DMS 273 (cell line): ENCODE measurements at regions not wholly inside any gene's neighbourhood (a gene's known extent, or its start where the extent isn't known, plus 50 kb on each side); places are given as distances from the start of the nearest gene placed in this dataset.
"Not testable (repeated sequence)": the region's sequence is repeated elsewhere in the genome, so short reads cannot be mapped to it uniquely, and the experiment has no call there.

Source experiments
- DNase-seq: peaks from one replicate; lab custom pipeline; 2025; ENCODE audit not compliant: unreplicated experiment; lab: John Stamatoyannopoulos, UW

GRCh38 chr13:38283346-38283745, 66.3 kb upstream of the UFM1 start:
- DNase-seq = no peak

GRCh38 chr13:38265132-38265497, 84.5 kb upstream of the UFM1 start:
- DNase-seq = no peak

- no peak for DNase-seq
These were observed 85.1 kb upstream of the UFM1 start for GRCh38 chr13:38264363-38265131.

GRCh38 chr13:38262211-38262610, 87.4 kb upstream of the UFM1 start:
- DNase-seq = no peak

GRCh38 chr13:38255600-38255999, 94.1 kb upstream of the UFM1 start:
- no peak for DNase-seq

GRCh38 chr13:38239874-38240273, 109.8 kb upstream of the UFM1 start:
- no peak for DNase-seq

GRCh38 chr13:38228322-38228721, 121.3 kb upstream of the UFM1 start:
- DNase-seq = no peak

- DNase-seq = no peak
These were observed 123.2 kb upstream of the UFM1 start for GRCh38 chr13:38226496-38226895.

- no peak for DNase-seq
These were observed 126.6 kb upstream of the UFM1 start for GRCh38 chr13:38223089-38223488.

GRCh38 chr13:38221120-38221519, 128.5 kb upstream of the UFM1 start:
- DNase-seq = not testable (repeated sequence)

- DNase-seq = no peak
These were observed 133.5 kb upstream of the UFM1 start for GRCh38 chr13:38216181-38216580.

GRCh38 chr13:38213314-38213713, 136.3 kb upstream of the UFM1 start:
- DNase-seq = no peak

GRCh38 chr13:38210928-38211596, 138.6 kb upstream of the UFM1 start:
- DNase-seq = no peak

GRCh38 chr13:38204556-38204955, 145.1 kb upstream of the UFM1 start:
- no peak for DNase-seq

- no peak for DNase-seq
These were observed 146.9 kb upstream of the UFM1 start for GRCh38 chr13:38202740-38203139.

GRCh38 chr13:38191016-38191415, 158.6 kb upstream of the UFM1 start:
- DNase-seq = no peak

- no peak for DNase-seq
These were observed 169.0 kb upstream of the UFM1 start for GRCh38 chr13:38180670-38181069.

- no peak for DNase-seq
These were observed 169.5 kb upstream of the UFM1 start for GRCh38 chr13:38180126-38180525.

- no peak for DNase-seq
These were observed 173.0 kb upstream of the UFM1 start for GRCh38 chr13:38176664-38177063.

- DNase-seq = no peak
These were observed 176.2 kb upstream of the UFM1 start for GRCh38 chr13:38173403-38173802.

- no peak for DNase-seq
These were observed 182.4 kb upstream of the UFM1 start for GRCh38 chr13:38167164-38167822.

- no peak for DNase-seq
These were observed 183.5 kb upstream of the UFM1 start for GRCh38 chr13:38166116-38166515.
